ENCODE measurements at regions not wholly inside any gene's neighbourhood (a gene's known extent, or its start where the extent isn't known, plus 50 kb on each side); places are given as distances from the start of the nearest gene placed in this dataset.

DNA sequence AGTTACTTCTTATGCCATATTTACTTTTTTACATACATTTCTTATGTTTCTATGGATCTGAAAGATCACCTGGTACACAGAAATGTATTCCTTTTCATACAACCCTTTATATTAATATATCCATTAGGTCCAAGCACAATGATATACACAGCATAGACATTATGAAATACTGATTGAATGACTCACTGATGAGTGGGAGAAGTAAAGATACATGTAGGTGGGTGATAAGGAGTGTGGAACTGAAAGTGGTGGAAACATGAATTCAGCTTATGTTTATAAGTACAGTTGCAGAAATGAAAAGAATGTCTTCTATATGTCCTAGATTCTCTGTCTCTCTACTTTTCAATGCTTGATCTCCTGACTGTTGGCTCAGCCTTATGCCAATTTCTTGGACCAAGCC is 87.9 kb downstream of the YIPF7 start:
- no peak for DNase-seq

DNA sequence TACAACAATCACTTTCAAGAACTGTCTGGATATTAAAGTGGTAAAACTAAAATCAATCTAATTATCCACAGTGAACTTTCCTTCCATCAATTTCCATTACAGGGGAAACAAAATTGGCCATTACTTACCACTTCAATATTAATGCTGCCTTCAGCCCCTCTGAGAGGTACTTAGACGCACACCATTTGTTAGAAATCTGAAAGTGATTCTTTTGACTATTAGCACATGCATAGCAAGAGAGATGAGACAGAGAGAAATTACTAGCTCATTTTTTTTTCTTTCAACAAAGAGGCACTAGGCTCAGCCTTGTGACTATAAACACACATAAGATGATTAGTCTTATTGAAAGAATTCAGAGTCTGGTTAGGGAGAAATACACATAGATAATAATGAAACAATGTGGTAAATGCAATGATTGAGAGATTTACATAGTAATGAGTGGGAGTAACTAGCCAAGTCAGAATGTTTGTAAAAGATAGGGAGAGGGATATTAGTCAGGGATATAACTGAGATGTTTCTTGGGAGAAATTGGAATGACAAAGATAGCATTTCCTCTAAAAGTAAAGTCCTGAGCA is 93.3 kb downstream of the YIPF7 start:
- DNase-seq = no peak

DNA sequence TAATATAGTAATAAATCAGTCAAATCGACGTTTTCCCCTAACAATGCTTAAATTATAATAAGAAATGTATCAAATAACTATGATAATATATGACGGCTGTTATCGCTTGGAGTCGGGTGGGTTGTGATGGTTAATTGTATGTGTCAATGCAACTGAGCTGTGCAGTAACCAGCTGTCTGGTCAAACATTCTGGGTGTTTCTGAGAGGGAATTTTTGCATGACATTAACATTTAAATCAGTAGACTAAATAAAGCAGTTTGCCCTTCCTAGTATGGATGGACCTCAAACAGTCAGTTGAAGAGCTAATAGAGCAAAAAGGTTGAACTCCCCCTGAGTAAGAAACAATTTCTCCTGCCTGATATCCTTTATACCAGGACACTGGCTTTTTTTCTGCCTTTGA is 96.7 kb downstream of the YIPF7 start:
- no peak for DNase-seq

DNA sequence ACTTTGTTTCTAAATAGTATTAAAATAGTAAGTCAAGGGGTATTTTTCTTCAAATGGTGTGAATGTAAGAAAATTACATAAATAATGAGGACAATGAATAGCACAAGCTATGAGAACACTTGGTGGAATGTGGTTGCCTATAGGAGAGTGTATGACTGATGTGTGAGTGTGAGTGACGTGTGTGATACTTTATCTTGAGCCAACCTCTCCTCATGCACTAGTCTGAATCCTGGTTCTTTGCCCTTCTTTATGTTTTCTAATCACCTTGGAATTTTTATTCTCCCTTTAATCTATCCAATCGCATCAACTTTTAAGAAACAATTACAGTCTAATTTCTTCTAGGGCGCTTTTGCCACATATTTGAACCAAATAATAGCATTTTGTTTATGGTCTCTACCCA is 98.2 kb downstream of the YIPF7 start:
- no peak for DNase-seq

DNA sequence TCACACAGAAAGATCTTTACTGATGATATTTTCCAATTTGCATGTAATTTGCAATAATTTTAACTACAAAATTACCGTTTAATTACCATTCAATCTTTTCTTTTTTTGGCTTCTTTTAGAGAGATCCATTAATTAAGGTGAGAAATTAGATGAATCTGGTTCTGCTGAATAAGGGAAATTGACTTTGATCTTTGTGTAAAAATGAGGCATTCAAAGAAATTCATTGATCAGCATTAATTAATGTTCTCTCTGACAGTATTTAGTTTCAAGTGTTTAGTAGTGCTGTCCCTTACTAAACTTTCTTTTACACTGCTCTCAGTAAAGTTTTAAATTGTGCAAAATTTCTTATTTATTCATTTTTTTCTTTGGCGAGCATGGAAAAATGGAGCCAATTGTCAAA is 97.2 kb upstream of the KCTD8 start:
- no peak for DNase-seq

DNA sequence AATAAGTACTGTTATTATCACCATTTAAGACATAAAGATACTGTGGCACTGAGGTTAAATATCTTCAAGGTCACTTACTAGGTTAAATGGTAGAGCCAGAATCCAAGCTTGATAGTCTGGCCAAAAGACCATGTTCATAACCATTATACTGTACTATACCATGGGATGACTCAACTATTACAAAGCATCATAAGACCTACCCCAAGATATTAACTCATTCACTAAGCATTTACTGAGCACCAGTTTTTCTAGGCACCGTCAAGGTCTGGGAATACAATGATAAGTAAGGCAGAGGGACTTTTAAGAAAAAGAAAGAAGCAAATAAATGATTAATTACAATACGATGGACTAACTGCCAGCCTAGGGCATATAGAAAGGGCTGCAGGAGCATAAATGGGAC is 95.5 kb upstream of the KCTD8 start:
- DNase-seq = no peak

DNA sequence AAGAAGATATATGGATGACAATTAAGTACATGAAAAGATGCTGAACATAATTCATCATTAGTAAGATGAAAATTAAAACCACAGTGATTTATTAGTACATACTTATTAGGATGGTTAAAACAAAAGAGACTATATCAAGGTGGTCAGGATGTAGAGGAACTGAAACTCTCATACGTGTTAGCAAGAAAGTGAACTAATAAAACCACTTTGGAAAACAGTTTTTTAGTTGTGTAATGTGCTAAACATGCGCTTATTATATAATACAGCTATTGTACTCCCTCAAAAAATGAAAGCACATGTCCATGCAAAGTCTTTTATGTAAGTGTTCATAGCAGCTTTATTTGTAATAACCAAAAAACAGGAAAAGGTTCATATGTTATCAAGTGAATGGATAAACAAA is 89.9 kb upstream of the KCTD8 start:
- DNase-seq = no peak

DNA sequence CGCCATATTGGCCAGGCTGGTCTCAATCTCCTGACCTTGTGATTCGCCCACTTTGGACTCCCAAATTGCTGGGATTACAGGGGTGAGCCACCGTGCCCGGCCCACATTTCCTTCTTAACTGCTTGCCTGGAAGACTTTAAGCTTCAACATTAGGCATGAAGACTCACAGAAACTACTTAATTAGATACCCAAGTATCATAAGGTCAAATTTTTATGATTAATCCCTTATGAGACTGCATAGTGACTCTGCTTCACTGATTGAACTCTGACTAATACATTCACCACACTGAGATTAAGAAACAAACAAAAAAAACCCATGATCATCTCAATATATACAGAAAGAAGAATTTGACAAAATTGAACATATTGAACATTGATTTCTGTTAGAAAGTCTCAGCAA is 87.4 kb upstream of the KCTD8 start:
- DNase-seq = no peak

DNA sequence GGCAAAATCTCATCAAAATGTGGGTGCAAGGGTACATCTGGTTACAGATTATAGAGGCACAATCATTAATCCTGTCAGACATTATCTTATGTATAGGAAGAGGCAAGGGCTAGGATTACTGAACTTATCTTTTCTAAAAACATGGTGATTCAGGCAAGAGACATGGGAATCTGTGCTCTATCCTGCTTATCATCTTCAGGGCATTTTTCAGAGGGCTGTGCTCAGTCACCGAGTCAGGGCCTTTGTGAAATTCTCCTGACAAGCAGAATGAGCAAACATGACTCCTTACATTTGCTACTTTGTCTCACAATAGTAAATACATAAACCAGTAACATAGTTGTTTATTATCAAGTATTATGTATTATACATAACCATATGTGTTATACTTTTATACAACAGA is 84.2 kb upstream of the KCTD8 start:
- DNase-seq = no peak

DNA sequence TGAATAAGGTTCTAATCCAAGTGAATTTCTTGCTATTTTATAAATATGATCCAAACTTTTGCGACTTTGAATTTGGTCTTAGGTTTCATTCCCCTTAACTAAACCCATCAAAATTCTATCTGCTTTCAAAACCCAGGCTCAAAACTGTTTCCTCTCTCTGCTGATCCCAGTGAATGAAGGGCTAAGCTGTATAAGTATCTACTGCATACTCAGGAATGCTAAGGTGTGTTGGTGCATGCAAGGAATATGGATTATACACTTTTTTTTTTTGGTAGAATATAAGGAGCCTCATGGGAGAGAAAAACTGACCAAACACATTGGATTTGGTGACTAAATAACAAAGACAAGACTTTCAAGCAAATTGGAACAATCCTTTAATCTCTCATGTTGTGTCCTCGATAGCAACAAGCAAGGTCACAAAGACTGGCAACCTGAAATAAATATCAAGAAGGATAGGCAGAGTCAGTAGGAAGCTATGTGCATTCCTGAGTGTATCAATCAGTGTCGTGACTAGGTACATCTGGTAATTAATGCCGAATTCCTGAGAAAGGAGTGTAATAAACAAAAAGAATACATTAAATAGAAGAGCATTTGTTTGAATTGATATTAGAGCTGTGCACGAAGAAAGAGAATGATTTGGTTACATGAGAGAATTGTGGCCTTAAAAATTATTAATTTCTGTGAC is 74.3 kb upstream of the KCTD8 start:
- no peak for DNase-seq

DNA sequence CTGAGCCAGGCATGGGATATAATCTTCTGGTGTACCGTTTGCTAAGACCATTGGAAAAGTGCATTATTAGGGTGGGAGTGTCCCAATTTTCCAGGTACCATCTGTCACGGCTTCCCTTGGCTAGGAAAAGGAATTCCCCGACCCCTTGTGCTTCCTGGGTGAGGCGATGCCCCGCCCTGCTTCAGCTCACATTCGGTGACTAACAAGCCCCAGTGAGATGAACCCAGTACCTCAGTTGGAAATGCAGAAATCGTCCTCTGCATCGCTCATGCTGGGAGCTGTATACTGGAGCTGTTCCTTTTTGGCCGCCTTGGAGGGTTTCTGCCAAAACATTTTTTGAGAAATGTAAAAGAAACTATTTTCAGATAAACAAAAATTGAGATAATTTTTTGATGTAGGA is 53.6 kb upstream of the KCTD8 start:
- DNase-seq = peak; percentile 26

Measured in NCI-H82 (cell line).